Fibroblast of lung (primary cell): ENCODE measurements at regions not wholly inside any gene's neighbourhood (a gene's known extent, or its start where the extent isn't known, plus 50 kb on each side); places are given as distances from the start of the nearest gene placed in this dataset.

Experiments
- CTCF ChIP-seq, 2 donors: IDR thresholded peaks in 1 of 2; conservative IDR thresholded peaks in 1 of 2; 1 replicate in 1 of 2; 2 replicates in 1 of 2; pipeline ENCODE4 v1.5.1; 2011 to 2012; ENCODE audit warnings: low read length in 2 of 2, control low read depth in 1 of 2, inconsistent platforms in 1 of 2, low read depth in 1 of 2, mild to moderate bottlenecking in 1 of 2
- EZH2 ChIP-seq: IDR thresholded peaks from 2 replicates; pipeline ENCODE4 v1.5.1; 2012; ENCODE audit warnings: low read length, control low read depth, mild to moderate bottlenecking; ENCODE audit errors: missing control alignments

- TF ChIP-seq CTCF (conservative IDR thresholded peaks at IDR 0.05 in 1 of 2, IDR thresholded peaks at IDR 0.05 in 1 of 2; ENCODE audit: low read depth in 1 of 2, low read length in 2 of 2) (no peak), EZH2 (no peak)
These were observed 107.3 kb downstream of the TOMM20 start for GRCh38 chr1:235021321-235021720.
